ENCODE measurements at regions not wholly inside any gene's neighbourhood (a gene's known extent, or its start where the extent isn't known, plus 50 kb on each side); places are given as distances from the start of the nearest gene placed in this dataset.

DNA sequence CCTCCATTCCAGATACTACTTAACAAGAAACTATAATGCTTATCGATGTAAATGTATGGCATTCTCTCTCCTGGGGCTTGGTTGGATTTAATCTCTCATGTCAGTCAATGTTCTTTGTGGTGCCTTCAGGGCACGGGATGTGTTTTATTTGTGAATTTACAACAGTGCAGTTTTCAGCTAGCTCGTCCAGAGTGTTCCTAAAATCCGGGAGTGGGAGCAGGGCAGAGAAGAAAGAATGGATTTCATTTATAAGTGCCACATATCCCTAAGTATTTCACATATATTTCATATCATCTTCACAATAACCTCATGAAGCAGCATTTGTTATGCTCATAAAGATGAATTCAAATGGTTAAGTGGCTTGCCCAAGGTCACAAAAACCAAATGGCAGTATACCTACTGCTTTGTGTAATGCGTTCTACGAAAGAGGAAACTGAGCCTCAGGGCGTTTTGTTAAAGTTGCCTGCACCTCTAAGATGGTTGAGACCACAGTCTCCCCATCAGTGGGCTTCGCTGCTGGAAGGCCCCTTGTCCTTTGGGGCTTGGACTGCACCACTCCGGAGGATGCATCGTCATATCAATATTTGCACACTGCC, 134.7 kb upstream of the MGAT5 start:
- TF ChIP-seq ZNF207 (IDR thresholded peaks at IDR 0.05; ENCODE audit: borderline replicate concordance) (no peak), ZSCAN29 (IDR thresholded peaks at IDR 0.05) (no peak), CHD1 (IDR thresholded peaks at IDR 0.05; ENCODE audit: low read depth, low read length) (no peak), ZNF274 (IDR thresholded peaks at IDR 0.05; ENCODE audit: insufficient read depth, insufficient read length) (no peak), SREBF2 (IDR thresholded peaks at IDR 0.05; ENCODE audit: low read length) (no peak), EZH2 (IDR thresholded peaks at IDR 0.05; ENCODE audit: borderline replicate concordance, control insufficient read depth, low read depth, low read length) (no peak), CREB1 (IDR thresholded peaks at IDR 0.05; ENCODE audit: low read depth) (no peak)
- TF ChIP-seq, protein P1, sequence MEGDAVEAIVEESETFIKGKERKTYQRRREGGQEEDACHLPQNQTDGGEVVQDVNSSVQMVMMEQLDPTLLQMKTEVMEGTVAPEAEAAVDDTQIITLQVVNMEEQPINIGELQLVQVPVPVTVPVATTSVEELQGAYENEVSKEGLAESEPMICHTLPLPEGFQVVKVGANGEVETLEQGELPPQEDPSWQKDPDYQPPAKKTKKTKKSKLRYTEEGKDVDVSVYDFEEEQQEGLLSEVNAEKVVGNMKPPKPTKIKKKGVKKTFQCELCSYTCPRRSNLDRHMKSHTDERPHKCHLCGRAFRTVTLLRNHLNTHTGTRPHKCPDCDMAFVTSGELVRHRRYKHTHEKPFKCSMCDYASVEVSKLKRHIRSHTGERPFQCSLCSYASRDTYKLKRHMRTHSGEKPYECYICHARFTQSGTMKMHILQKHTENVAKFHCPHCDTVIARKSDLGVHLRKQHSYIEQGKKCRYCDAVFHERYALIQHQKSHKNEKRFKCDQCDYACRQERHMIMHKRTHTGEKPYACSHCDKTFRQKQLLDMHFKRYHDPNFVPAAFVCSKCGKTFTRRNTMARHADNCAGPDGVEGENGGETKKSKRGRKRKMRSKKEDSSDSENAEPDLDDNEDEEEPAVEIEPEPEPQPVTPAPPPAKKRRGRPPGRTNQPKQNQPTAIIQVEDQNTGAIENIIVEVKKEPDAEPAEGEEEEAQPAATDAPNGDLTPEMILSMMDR (IDR thresholded peaks at IDR 0.05 in 2 of 3, conservative IDR thresholded peaks at IDR 0.05 in 1 of 3; ENCODE audit: control insufficient read depth in 2 of 3, extremely low read depth in 1 of 3, insufficient read depth in 1 of 3, low read depth in 3 of 3, low read length in 3 of 3) = no peak
- TF ChIP-seq, protein P2, sequence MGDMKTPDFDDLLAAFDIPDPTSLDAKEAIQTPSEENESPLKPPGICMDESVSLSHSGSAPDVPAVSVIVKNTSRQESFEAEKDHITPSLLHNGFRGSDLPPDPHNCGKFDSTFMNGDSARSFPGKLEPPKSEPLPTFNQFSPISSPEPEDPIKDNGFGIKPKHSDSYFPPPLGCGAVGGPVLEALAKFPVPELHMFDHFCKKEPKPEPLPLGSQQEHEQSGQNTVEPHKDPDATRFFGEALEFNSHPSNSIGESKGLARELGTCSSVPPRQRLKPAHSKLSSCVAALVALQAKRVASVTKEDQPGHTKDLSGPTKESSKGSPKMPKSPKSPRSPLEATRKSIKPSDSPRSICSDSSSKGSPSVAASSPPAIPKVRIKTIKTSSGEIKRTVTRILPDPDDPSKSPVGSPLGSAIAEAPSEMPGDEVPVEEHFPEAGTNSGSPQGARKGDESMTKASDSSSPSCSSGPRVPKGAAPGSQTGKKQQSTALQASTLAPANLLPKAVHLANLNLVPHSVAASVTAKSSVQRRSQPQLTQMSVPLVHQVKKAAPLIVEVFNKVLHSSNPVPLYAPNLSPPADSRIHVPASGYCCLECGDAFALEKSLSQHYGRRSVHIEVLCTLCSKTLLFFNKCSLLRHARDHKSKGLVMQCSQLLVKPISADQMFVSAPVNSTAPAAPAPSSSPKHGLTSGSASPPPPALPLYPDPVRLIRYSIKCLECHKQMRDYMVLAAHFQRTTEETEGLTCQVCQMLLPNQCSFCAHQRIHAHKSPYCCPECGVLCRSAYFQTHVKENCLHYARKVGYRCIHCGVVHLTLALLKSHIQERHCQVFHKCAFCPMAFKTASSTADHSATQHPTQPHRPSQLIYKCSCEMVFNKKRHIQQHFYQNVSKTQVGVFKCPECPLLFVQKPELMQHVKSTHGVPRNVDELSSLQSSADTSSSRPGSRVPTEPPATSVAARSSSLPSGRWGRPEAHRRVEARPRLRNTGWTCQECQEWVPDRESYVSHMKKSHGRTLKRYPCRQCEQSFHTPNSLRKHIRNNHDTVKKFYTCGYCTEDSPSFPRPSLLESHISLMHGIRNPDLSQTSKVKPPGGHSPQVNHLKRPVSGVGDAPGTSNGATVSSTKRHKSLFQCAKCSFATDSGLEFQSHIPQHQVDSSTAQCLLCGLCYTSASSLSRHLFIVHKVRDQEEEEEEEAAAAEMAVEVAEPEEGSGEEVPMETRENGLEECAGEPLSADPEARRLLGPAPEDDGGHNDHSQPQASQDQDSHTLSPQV (IDR thresholded peaks at IDR 0.05) = no peak

Data from GM12878 (cell line).